Pancreas (tissue), 10 donors: ENCODE measurements at regions not wholly inside any gene's neighbourhood (a gene's known extent, or its start where the extent isn't known, plus 50 kb on each side); places are given as distances from the start of the nearest gene placed in this dataset.
A peak's percentile ranks its signal among the peaks of the same experiment; 100 is the strongest.
"Not testable (repeated sequence)": the region's sequence is repeated elsewhere in the genome, so short reads cannot be mapped to it uniquely, and the experiment has no call there.

Source experiments
- ATAC-seq, 4 donors: fragments of 200-7000 bp; cut with Tn5 transposase; one replicate each; pipeline versions ENCODE4 v1.8.0 to v1.9.1; 2020; ENCODE audit warnings: mild to moderate bottlenecking in 4 of 4, moderate library complexity in 4 of 4
- DNase-seq, 6 donors: peaks; one replicate each; pipeline ENCODE4 v3.0.0-alpha.2; 2020
- FAIRE-seq: peaks from 2 replicates; lab custom pipeline; 2012; peaks lifted over from hg19 to GRCh38; lab: Jason Lieb, UNC
- H3K27ac ChIP-seq, 4 donors: fragments of 200-600 bp; sonication (generic); 1 replicate in 3 of 4; 2 replicates in 1 of 4; pipeline versions ENCODE4 v1.5.0 to v1.8.0; 2020
- H3K27me3 ChIP-seq, 4 donors: fragments of 200-600 bp; one replicate each; pipeline ENCODE4 v1.8.0; 2021
- H3K36me3 ChIP-seq, 3 donors: fragments of 200-600 bp; sonication (generic) in 1 of 3; one replicate each; pipeline versions ENCODE4 v1.5.0 to v1.8.0; 2020 to 2021
- H3K4me1 ChIP-seq, 3 donors: fragments of 200-600 bp; one replicate each; pipeline ENCODE4 v1.8.0; 2021
- H3K4me3 ChIP-seq, 4 donors: fragments of 200-600 bp; sonication (generic) in 2 of 4; one replicate each; pipeline versions ENCODE4 v1.5.0 to v1.8.0; 2020 to 2021
- H3K9me3 ChIP-seq, 4 donors: fragments of 200-600 bp; one replicate each; pipeline ENCODE4 v1.8.0; 2021
- WGBS, 2 donors: extraction: QIAGEN DNeasy Blood & Tissue Kit; methylation state at CpG; one replicate each; pipeline ENCODE4 v1.1.7; 2013; 5-methylcytosine and 5-hydroxymethylcytosine counted together
- intact Hi-C, 3 donors: fragments of 100-400 bp; cut with DNase I; formaldehyde crosslinking; loops; one replicate each; pipeline versions ENCODE4 v1.11.1 to v1.14.2; 2022
- TF ChIP-seq, protein P1 (sequence below), 4 donors: fragments of 200-600 bp; sonication (generic) in 3 of 4; IDR thresholded peaks; one replicate each; pipeline versions ENCODE4 v1.5.0 to v1.8.0; 2021; ENCODE audit warnings: antibody characterized with exemption in 4 of 4
- donor health status: healthy with polysubstance abuse.
- donor health status: DM: no; HTN: no; CAD: no; lungs with moderate emphysema.
- donor health status: DM: no; HTN: no; CAD: no.
- donor health status: control.
- donor health status: control.
- donor health status: Bipolar disorder and iron deficiency.
- donor health status: DM: yes; HTN: yes; CAD: no.
- donor health status: DM: no; HTN: no; CAD: no.
- donor health status: DM: no; HTN: no; CAD: no.
- donor health status: DM: yes; HTN: yes; CAD: no.

DNA sequence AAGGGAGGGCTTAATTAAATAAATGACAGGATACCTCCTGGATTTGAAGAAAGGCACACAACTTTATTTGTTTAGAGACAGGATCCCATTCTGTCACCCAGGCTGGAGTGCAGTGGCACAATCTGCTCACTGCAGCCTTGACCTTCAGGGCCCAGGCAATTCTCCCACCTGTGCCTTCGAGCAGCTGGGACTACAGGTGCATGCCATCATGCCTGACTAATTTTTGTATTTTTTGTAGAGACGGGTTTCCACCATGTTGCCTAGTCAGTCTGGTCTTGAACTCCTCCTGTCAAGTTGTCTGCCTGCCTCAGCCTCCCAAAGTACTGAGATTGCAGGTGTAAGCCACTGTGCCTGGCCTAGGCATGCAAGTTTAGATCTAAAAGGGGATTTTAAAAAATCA is 272.7 kb upstream of the MBL2 start:
- Histone ChIP-seq H3K36me3 (no peaks in the 10 kb centered on the region), H3K27ac (no peak overlapping the region), H3K4me3 (no peak overlapping the region), H3K27me3 (no peaks in the 10 kb centered on the region), H3K4me1 (no peaks in the 10 kb centered on the region), H3K9me3 (no peaks in the 10 kb centered on the region)
- 39 to 44% methylated on average over 2 of the region's 2 CpGs for WGBS, 2 donors
- intact Hi-C loops: no loop called here
- FAIRE-seq (no peak), ATAC-seq (no peak), DNase-seq (no peak)
- TF ChIP-seq, protein P1, sequence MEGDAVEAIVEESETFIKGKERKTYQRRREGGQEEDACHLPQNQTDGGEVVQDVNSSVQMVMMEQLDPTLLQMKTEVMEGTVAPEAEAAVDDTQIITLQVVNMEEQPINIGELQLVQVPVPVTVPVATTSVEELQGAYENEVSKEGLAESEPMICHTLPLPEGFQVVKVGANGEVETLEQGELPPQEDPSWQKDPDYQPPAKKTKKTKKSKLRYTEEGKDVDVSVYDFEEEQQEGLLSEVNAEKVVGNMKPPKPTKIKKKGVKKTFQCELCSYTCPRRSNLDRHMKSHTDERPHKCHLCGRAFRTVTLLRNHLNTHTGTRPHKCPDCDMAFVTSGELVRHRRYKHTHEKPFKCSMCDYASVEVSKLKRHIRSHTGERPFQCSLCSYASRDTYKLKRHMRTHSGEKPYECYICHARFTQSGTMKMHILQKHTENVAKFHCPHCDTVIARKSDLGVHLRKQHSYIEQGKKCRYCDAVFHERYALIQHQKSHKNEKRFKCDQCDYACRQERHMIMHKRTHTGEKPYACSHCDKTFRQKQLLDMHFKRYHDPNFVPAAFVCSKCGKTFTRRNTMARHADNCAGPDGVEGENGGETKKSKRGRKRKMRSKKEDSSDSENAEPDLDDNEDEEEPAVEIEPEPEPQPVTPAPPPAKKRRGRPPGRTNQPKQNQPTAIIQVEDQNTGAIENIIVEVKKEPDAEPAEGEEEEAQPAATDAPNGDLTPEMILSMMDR (IDR thresholded peaks at IDR 0.05): no peak

DNA sequence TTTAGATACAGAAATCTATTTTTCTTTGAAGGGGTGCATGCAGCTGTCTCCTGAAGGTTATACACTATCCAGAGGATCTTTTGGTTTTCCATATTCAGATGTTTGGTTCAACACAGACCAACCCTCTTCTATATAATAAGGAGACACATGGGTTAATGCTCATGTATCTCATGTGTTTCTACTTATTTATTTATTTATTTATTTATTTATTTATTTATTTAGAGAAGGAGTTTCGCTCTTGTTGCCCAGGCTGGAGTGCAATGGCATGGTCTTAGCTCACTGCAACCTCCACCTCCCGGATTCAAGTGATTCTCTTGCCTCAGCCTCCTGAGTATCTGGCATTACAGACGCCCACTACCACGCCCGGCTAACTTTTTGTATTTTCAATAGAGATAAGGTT is 263.2 kb upstream of the MBL2 start:
- not testable (repeated sequence) for FAIRE-seq

DNA sequence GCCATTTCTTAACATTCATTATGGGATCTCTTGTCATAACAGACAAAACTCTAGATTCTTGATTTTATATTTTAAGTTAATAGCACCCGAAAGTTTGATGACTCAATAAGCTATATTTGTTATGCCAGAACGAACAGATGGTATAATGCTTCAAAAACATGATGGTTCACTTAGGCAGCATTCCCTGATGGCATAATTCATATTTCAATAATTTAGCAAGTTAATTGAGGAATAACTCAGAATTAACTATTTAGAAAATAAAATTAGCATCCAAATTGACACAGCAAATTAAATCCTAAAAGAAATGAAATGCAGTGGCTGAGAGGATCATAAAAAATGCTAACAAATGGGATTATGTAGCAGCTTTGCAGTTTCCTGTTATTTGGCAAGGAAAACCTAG is 260.8 kb upstream of the MBL2 start:
- Histone ChIP-seq H3K9me3 (no peaks in the 10 kb centered on the region), H3K36me3 (no peaks in the 10 kb centered on the region), H3K27ac (no peak overlapping the region), H3K4me1 (peaks cover 0 to 10% (median 4%) of the 10 kb centered on the region in 3 donors), H3K27me3 (no peaks in the 10 kb centered on the region), H3K4me3 (no peak overlapping the region)
- TF ChIP-seq, protein P1 (IDR thresholded peaks at IDR 0.05): no peak
- intact Hi-C loops: no loop called here
- ATAC-seq (no peak), DNase-seq (no peak), FAIRE-seq (no peak)
- WGBS, 2 donors: 90 to 92% methylated on average over 2 of the region's 2 CpGs

More for the DNA sequence above, 263.2 kb upstream of the MBL2 start:
- H3K36me3 ChIP-seq, H3K4me3 ChIP-seq, DNase-seq, ATAC-seq, H3K9me3 ChIP-seq, H3K27ac ChIP-seq, H3K4me1 ChIP-seq, H3K27me3 ChIP-seq, intact Hi-C loops: not testable (repeated sequence)
- WGBS, 2 donors: 85 to 94% methylated on average over 5 of the region's 5 CpGs

DNA sequence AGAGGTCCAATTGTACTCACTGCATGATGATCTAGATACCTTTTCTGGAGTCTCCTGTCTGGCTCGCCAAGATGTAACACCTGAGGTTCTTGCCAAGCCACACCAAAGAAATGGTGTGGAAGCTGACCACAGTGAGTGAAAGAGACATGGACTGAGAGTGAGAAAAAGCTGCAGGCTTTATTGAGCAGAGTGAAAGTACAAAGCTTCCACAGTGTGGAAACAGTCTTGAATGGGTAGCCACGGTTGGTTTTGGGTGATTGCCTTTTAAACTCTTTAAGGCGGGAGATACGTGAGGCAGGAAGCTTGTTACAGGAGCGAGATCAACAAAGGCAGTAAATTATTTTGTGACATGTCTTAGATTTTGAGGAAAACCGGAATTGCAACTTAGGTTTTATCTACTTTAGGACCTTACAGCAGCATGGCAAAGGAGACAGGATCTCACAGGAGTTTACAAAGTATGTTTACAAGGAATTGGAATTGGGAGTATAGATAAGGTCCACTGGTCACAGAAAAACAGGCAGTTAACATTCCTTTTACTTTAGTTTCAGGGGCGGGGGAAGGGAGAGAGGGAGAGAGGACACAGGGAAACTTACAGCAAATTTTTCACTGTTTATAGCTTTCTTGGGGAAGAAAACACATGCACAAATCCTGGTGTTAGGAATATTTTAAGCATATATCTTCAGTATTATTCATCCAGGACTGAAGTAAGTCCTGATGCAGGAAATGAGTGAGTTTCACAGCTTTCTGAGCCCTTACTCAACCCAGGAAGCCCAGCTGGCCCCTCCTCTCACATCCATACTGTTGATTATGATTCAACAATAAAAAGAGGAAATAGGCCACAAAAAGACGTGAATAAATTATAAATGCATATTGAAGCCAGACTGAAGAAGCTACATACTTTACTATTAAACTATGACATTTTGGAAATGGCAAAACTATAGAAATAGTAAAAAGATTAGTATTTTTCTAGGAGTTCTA is 257.6 kb upstream of the MBL2 start:
- H3K36me3 ChIP-seq, H3K4me3 ChIP-seq, DNase-seq, H3K9me3 ChIP-seq, H3K4me1 ChIP-seq, H3K27me3 ChIP-seq, intact Hi-C loops, FAIRE-seq: not testable (repeated sequence)
- WGBS, 2 donors: 13 to 14% methylated on average over 8 of the region's 8 CpGs
- H3K27ac ChIP-seq: peak overlapping the region in 2 of 4 donors; percentile 37 to 51
- peak in 3 of 4 donors; percentile 22 to 48 (median 26) for ATAC-seq

DNA sequence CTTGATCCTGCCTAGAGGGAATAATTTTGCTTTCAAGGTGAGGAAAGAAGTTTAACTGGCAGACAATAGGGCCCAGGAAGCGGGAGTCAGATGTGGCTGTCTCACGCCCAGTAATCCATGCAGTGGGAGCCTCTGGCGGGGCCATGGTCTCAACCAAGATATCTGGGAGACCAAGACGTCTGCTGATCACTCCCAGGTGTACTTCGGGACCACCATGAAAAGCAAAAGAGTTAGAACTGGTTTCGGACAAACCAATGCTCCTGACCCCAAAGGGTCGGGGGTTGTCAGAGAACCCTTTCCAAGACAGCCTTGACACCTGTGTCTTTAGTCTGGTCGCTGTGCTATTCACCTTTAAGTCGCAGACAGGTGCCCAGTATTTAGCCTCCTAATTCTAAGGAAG is 256.9 kb upstream of the MBL2 start:
- Histone ChIP-seq H3K27me3 (no peaks in the 10 kb centered on the region), H3K27ac (peak overlapping the region in 1 of 4 donors; percentile 24), H3K4me3 (no peak overlapping the region), H3K4me1 (peaks cover 0 to 10% (median 4%) of the 10 kb centered on the region in 3 donors), H3K9me3 (no peaks in the 10 kb centered on the region), H3K36me3 (no peaks in the 10 kb centered on the region)
- intact Hi-C loops: no loop called here
- ATAC-seq (no peak), FAIRE-seq (no peak), DNase-seq (no peak)
- TF ChIP-seq, protein P1 (IDR thresholded peaks at IDR 0.05): no peak
- WGBS, 2 donors: 95 to 97% methylated on average over 9 of the region's 9 CpGs

DNA sequence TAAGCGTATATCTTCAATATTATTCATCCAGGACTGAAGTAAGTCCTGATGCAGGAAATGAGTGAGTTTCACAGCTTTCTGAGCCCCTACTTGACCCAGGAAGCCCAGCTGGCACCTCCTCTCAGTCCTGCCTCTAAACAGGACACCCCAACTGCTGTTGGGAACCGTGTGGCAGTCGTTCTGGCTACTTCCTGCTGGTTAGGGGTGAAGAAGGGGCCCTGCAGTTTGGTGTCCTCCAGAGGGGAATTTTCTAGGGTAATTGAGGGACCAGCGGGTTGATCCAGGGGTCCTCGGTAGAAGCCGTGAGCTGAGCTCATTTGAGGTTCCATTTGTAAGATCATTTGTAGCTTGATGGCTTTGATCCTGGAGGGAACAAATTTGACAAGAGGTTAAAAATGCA is 253.2 kb upstream of the MBL2 start:
- H3K27me3 ChIP-seq, DNase-seq, H3K9me3 ChIP-seq, H3K4me3 ChIP-seq, FAIRE-seq, H3K4me1 ChIP-seq, H3K36me3 ChIP-seq, intact Hi-C loops, ATAC-seq: not testable (repeated sequence)
- 54 to 62% methylated on average over 6 of the region's 6 CpGs for WGBS, 2 donors
- peak overlapping the region in 1 of 4 donors; percentile 44 for H3K27ac ChIP-seq
